AG04449 (cell line): ENCODE measurements at regions not wholly inside any gene's neighbourhood (a gene's known extent, or its start where the extent isn't known, plus 50 kb on each side); places are given as distances from the start of the nearest gene placed in this dataset.
A peak's percentile ranks its signal among the peaks of the same experiment; 100 is the strongest.

Experiments
- CTCF ChIA-PET: fragments of 350-600 bp; formaldehyde crosslinking; extraction: SDS; loops from one replicate; lab custom pipeline; 2021; ENCODE audit warnings: antibody characterized with exemption; lab: Yijun Ruan, JAX
- POLR2A ChIA-PET: fragments of 400-600, 350-600 bp; formaldehyde crosslinking; extraction: SDS; loops from one replicate; lab custom pipeline; 2020; ENCODE audit warnings: antibody characterized with exemption, inconsistent platforms; lab: Yijun Ruan, JAX
- DNase-seq: peaks from one replicate; pipeline ENCODE4 v3.0.0-alpha.2; 2010; ENCODE audit warnings: low read depth, low spot score
- H3K4me3 ChIP-seq: 2 replicates; pipeline ENCODE4 v1.5.1; 2011; ENCODE audit warnings: low read depth, mild to moderate bottlenecking, control low read depth, low read length
- TF ChIP-seq, protein P1 (sequence below): IDR thresholded peaks from one replicate; pipeline ENCODE4 v1.5.1; 2011; ENCODE audit warnings: mild to moderate bottlenecking, moderate library complexity, low read length, control low read depth, inconsistent platforms; ENCODE audit not compliant: insufficient read depth; ENCODE audit errors: missing control alignments

DNA sequence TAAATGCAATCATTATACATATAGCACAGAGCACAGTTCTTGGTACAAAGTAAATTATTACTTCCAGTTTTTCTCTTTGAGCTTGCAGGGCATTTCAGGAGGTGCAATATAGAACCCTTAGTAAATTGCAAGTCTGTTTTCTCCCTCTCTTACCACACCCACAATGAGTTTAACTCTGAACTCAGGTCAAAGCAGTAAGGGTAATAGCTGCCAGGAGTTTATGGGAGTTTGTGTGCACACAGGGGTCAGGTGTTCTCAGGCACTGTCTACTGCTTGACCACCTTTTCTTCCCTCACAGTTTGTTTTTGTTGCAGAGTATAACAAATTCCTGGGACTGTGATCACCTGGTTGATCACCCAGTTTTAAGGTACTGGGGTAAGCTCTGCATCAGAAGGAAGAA lies 478.5 kb upstream of the TENM4 start:
- TF ChIP-seq, protein P1, sequence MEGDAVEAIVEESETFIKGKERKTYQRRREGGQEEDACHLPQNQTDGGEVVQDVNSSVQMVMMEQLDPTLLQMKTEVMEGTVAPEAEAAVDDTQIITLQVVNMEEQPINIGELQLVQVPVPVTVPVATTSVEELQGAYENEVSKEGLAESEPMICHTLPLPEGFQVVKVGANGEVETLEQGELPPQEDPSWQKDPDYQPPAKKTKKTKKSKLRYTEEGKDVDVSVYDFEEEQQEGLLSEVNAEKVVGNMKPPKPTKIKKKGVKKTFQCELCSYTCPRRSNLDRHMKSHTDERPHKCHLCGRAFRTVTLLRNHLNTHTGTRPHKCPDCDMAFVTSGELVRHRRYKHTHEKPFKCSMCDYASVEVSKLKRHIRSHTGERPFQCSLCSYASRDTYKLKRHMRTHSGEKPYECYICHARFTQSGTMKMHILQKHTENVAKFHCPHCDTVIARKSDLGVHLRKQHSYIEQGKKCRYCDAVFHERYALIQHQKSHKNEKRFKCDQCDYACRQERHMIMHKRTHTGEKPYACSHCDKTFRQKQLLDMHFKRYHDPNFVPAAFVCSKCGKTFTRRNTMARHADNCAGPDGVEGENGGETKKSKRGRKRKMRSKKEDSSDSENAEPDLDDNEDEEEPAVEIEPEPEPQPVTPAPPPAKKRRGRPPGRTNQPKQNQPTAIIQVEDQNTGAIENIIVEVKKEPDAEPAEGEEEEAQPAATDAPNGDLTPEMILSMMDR = no peak
- CTCF ChIA-PET = interaction anchor here (1.3 kb wide), 1 partner anchor 236 kb away, joined by 3 read pairs; no protein-coding TSS in a partner anchor
- POLR2A ChIA-PET = no interaction called here
- no peak for DNase-seq
- H3K4me3 ChIP-seq = no peak overlapping the region

DNA sequence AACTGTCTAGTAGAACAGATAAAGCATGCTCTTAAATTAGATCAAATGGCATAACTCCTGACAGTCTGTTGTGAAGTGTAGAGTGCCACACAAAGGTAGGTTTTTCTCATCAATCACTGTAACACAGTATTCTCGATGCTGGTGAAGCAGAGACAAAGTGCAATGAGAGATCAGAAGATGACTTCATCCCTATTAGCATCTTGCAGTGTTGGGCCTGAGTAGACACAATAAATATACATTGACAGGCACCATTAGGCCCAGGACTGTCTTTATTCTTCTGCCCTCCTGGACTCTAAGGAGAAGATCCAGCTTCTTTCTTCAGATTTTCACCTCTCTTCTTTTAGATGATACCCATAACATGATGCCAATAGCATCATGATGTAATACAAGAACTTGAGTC lies 478.0 kb upstream of the TENM4 start:
- no peak for DNase-seq
- no peak overlapping the region for H3K4me3 ChIP-seq
- TF ChIP-seq, protein P1 = no peak
- ChIA-PET POLR2A (no interaction called here), CTCF (no interaction called here)

DNA sequence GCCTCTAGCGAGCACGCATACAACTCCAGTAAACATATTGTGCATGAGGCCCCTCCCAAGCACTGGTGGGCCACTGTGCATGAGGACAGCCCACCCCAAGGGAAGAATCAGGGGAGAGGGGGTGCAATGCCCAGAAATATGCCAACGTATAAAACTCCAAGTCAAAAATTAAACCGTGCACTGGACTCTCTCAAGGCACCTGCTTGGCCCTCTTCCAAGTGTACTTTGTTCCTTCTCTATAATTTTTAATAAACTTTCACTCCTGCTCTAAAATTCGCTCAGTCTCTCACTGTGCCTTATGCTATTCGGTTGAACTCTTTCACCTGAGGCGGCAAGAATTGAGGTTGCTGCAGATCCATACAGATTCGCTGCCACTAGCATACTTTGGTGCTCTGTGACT lies 465.3 kb upstream of the TENM4 start:
- POLR2A ChIA-PET = no interaction called here
- H3K4me3 ChIP-seq = no peak overlapping the region
- no peak for DNase-seq
- CTCF ChIA-PET = no interaction called here
- TF ChIP-seq, protein P1 = no peak

DNA sequence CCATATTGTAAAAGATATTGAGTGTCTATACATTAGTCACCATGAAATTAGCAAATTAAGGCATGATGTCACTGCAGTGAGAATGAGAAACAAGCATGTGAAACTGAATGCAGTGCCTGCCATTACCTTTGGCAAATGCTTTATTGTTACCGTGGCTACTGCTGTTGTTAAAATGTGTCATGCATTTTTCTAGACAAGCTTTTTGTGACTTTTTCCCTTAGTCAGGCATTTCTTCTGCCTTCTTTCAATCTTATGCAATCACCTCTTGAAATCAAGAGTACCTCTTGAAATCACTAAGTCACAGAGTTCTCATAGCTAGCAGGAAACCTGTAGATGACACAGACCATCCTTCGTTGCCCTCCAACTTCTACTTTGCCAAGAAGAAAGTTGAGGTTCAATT lies 461.7 kb upstream of the TENM4 start:
- TF ChIP-seq, protein P1 = no peak
- POLR2A ChIA-PET = no interaction called here
- no peak overlapping the region for H3K4me3 ChIP-seq
- DNase-seq = peak; percentile 14
- CTCF ChIA-PET = no interaction called here

GRCh38 chr11:79897896-79898295 lies 457.1 kb upstream of the TENM4 start:
- DNase-seq = no peak
- TF ChIP-seq, protein P1 = no peak
- H3K4me3 ChIP-seq = no peak overlapping the region
- CTCF ChIA-PET = no interaction called here
- POLR2A ChIA-PET = no interaction called here

DNA sequence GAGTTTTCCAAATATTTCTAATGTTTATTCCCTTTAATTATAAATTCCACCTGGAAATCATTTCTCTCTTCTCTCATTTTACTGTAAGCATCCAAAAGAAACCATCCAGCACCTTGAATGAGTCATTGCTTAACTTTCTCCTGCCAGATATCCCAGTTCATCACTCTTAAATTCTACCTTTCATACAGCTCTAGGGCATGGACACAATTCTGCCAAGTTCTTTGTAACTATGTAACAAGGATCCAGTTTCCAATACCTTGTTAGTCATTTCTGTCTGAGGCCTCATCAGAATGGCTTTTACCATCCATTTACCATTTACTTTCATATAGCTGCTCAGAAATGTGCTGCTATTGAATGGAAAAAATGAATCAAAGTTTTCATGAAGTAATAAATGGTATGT lies 455.4 kb upstream of the TENM4 start:
- H3K4me3 ChIP-seq = no peak overlapping the region
- no peak for DNase-seq
- TF ChIP-seq, protein P1 = no peak
- ChIA-PET CTCF (interaction anchor here (0.9 to 1.2 kb wide), 2 partner anchors 188 to 260 kb away, joined by 3 read pairs; no protein-coding TSS in a partner anchor), POLR2A (interaction anchor here (0.6 kb wide), 1 partner anchor 84 kb away, joined by 4 read pairs; no protein-coding TSS in a partner anchor)
